Muscle layer of duodenum (tissue), 2 donors: ENCODE measurements at regions not wholly inside any gene's neighbourhood (a gene's known extent, or its start where the extent isn't known, plus 50 kb on each side); places are given as distances from the start of the nearest gene placed in this dataset.

ENCODE experiments used
- H3K27ac ChIP-seq: one replicate; pipeline ENCODE4 v1.7.0; 2013; ENCODE audit warnings: mild to moderate bottlenecking, low read length
- H3K27me3 ChIP-seq: one replicate; pipeline ENCODE4 v1.7.0; 2013; ENCODE audit warnings: low read depth, mild to moderate bottlenecking, control low read depth, low read length
- H3K36me3 ChIP-seq, 2 donors: one replicate each; pipeline ENCODE4 v1.7.0; 2013; ENCODE audit warnings: low read length in 2 of 2, control low read depth in 1 of 2, mild to moderate bottlenecking in 1 of 2; ENCODE audit not compliant: insufficient read depth in 2 of 2, control insufficient read depth in 1 of 2
- H3K4me1 ChIP-seq, 2 donors: one replicate each; pipeline ENCODE4 v1.7.0; 2013; ENCODE audit warnings: low read length in 2 of 2, mild to moderate bottlenecking in 2 of 2, control low read depth in 1 of 2, moderate library complexity in 1 of 2; ENCODE audit not compliant: insufficient read depth in 2 of 2, control insufficient read depth in 1 of 2
- H3K4me3 ChIP-seq, 2 donors: one replicate each; pipeline ENCODE4 v1.7.0; 2013; ENCODE audit warnings: low read length in 2 of 2, low read depth in 1 of 2, mild to moderate bottlenecking in 1 of 2
- H3K9me3 ChIP-seq, 2 donors: one replicate each; pipeline ENCODE4 v1.7.0; 2013; ENCODE audit warnings: low read length in 2 of 2, control low read depth in 1 of 2, mild to moderate bottlenecking in 1 of 2; ENCODE audit not compliant: control insufficient read depth in 1 of 2
- donor health status: healthy.

GRCh38 chr18:34624551-34624950 is 85.5 kb upstream of the DTNA start:
- no peak overlapping the region for H3K27ac ChIP-seq

GRCh38 chr18:34626404-34627136 is 83.5 kb upstream of the DTNA start:
- Histone ChIP-seq H3K9me3 (no peaks in the 10 kb centered on the region), H3K27me3 (no peaks in the 10 kb centered on the region), H3K27ac (no peak overlapping the region), H3K36me3 (no peaks in the 10 kb centered on the region), H3K4me1 (peaks cover 0 to 3% of the 10 kb centered on the region in 2 donors), H3K4me3 (no peak overlapping the region)

More at GRCh38 chr18:34624551-34624950, 85.5 kb upstream of the DTNA start:
- Histone ChIP-seq H3K9me3 (no peaks in the 10 kb centered on the region), H3K27me3 (no peaks in the 10 kb centered on the region), H3K36me3 (no peaks in the 10 kb centered on the region), H3K4me3 (no peak overlapping the region), H3K4me1 (peaks cover 0 to 3% of the 10 kb centered on the region in 2 donors)

GRCh38 chr18:34627137-34627920 is 82.8 kb upstream of the DTNA start:
- H3K4me1 ChIP-seq: peaks cover 0 to 3% of the 10 kb centered on the region in 2 donors
- H3K9me3 ChIP-seq: no peaks in the 10 kb centered on the region
- no peaks in the 10 kb centered on the region for H3K27me3 ChIP-seq
- H3K27ac ChIP-seq: no peak overlapping the region
- no peak overlapping the region for H3K4me3 ChIP-seq
- H3K36me3 ChIP-seq: no peaks in the 10 kb centered on the region

- H3K36me3 ChIP-seq: no peaks in the 10 kb centered on the region
- no peak overlapping the region for H3K27ac ChIP-seq
- no peaks in the 10 kb centered on the region for H3K27me3 ChIP-seq
- no peaks in the 10 kb centered on the region for H3K9me3 ChIP-seq
- no peaks in the 10 kb centered on the region for H3K4me1 ChIP-seq
- H3K4me3 ChIP-seq: no peak overlapping the region
Observed at GRCh38 chr18:34631093-34631966, 78.8 kb upstream of the DTNA start.

- no peaks in the 10 kb centered on the region for H3K9me3 ChIP-seq
- no peak overlapping the region for H3K27ac ChIP-seq
- H3K4me3 ChIP-seq: no peak overlapping the region
- no peaks in the 10 kb centered on the region for H3K4me1 ChIP-seq
- H3K36me3 ChIP-seq: no peaks in the 10 kb centered on the region
- H3K27me3 ChIP-seq: no peaks in the 10 kb centered on the region
Observed at GRCh38 chr18:34632321-34632720, 77.8 kb upstream of the DTNA start.

- no peak overlapping the region for H3K4me3 ChIP-seq
- H3K9me3 ChIP-seq: no peaks in the 10 kb centered on the region
- H3K27me3 ChIP-seq: no peaks in the 10 kb centered on the region
- H3K4me1 ChIP-seq: no peaks in the 10 kb centered on the region
- no peak overlapping the region for H3K27ac ChIP-seq
- no peaks in the 10 kb centered on the region for H3K36me3 ChIP-seq
Observed at GRCh38 chr18:34633368-34633767, 76.7 kb upstream of the DTNA start.

- H3K27me3 ChIP-seq: no peaks in the 10 kb centered on the region
- H3K27ac ChIP-seq: no peak overlapping the region
- H3K4me1 ChIP-seq: peaks cover 0 to 6% of the 10 kb centered on the region in 2 donors
- H3K4me3 ChIP-seq: no peak overlapping the region
- no peaks in the 10 kb centered on the region for H3K36me3 ChIP-seq
- no peaks in the 10 kb centered on the region for H3K9me3 ChIP-seq
Observed at GRCh38 chr18:34637094-34637801, 72.8 kb upstream of the DTNA start.

- H3K4me1 ChIP-seq: peaks cover 0 to 6% of the 10 kb centered on the region in 2 donors
- H3K9me3 ChIP-seq: no peaks in the 10 kb centered on the region
- H3K27me3 ChIP-seq: no peaks in the 10 kb centered on the region
- no peak overlapping the region for H3K4me3 ChIP-seq
- no peaks in the 10 kb centered on the region for H3K36me3 ChIP-seq
- no peak overlapping the region for H3K27ac ChIP-seq
Observed at GRCh38 chr18:34639687-34640086, 70.4 kb upstream of the DTNA start.

- H3K4me1 ChIP-seq: peaks cover 0 to 6% of the 10 kb centered on the region in 2 donors
- no peaks in the 10 kb centered on the region for H3K9me3 ChIP-seq
Observed at GRCh38 chr18:34640276-34640675, 69.8 kb upstream of the DTNA start.

GRCh38 chr18:34643989-34644388 is 66.1 kb upstream of the DTNA start:
- H3K27me3 ChIP-seq: no peaks in the 10 kb centered on the region
- no peaks in the 10 kb centered on the region for H3K9me3 ChIP-seq
- H3K4me1 ChIP-seq: peaks cover 0 to 9% of the 10 kb centered on the region in 2 donors
- no peak overlapping the region for H3K27ac ChIP-seq
- no peak overlapping the region for H3K4me3 ChIP-seq
- H3K36me3 ChIP-seq: no peaks in the 10 kb centered on the region

More at GRCh38 chr18:34640276-34640675, 69.8 kb upstream of the DTNA start:
- no peak overlapping the region for H3K27ac ChIP-seq
- H3K27me3 ChIP-seq: no peaks in the 10 kb centered on the region
- no peak overlapping the region for H3K4me3 ChIP-seq
- H3K36me3 ChIP-seq: no peaks in the 10 kb centered on the region
